ENCODE measurements at regions not wholly inside any gene's neighbourhood (a gene's known extent, or its start where the extent isn't known, plus 50 kb on each side); places are given as distances from the start of the nearest gene placed in this dataset.

- POLR2A ChIA-PET, result no interaction called here
- TF ChIP-seq ZNF776 (tag by site-specific recombination; IDR thresholded peaks at IDR 0.05; ENCODE audit: borderline replicate concordance) (no peak), ZNF23 (tag by site-specific recombination; IDR thresholded peaks at IDR 0.05; ENCODE audit: borderline replicate concordance) (no peak)
Observed at GRCh38 chr18:28511413-28511821, 334.5 kb upstream of the CDH2 start.

GRCh38 chr18:28510210-28510609 lies 333.3 kb upstream of the CDH2 start:
- H3K4me1 ChIP-seq (ENCODE audit: control insufficient read depth, insufficient read depth, low read length), result no peaks in the 10 kb centered on the region
- no peak overlapping the region for H3K27ac ChIP-seq (ENCODE audit: extremely low read depth, low read depth, low read length)
- no peak overlapping the region for H3K4me3 ChIP-seq (ENCODE audit: low read depth, low read length)
- H3K9me3 ChIP-seq (ENCODE audit: control insufficient read depth, insufficient read depth, low read depth, low read length), result no peaks in the 10 kb centered on the region
- TF ChIP-seq ZNF184 (tag by site-specific recombination; IDR thresholded peaks at IDR 0.05) (no peak), ZNF76 (tag by site-specific recombination; IDR thresholded peaks at IDR 0.05; ENCODE audit: borderline replicate concordance, low read depth) (no peak), ZNF544 (tag by site-specific recombination; IDR thresholded peaks at IDR 0.05) (no peak), ZNF155 (tag by site-specific recombination; IDR thresholded peaks at IDR 0.05) (no peak), ZNF341 (tag by site-specific recombination; IDR thresholded peaks at IDR 0.05; ENCODE audit: low read depth) (no peak), RBAK (tag by site-specific recombination; IDR thresholded peaks at IDR 0.05) (no peak), ZNF843 (tag by site-specific recombination; IDR thresholded peaks at IDR 0.05) (no peak), HOXD13 (CRISPR knock-in tag; IDR thresholded peaks at IDR 0.05; ENCODE audit: borderline replicate concordance) (no peak), HIC1 (tag by site-specific recombination; IDR thresholded peaks at IDR 0.05) (no peak), ZNF449 (tag by site-specific recombination; IDR thresholded peaks at IDR 0.05) (no peak), ZNF513 (tag by site-specific recombination; IDR thresholded peaks at IDR 0.05) (no peak), ZNF404 (tag by site-specific recombination; IDR thresholded peaks at IDR 0.05) (no peak), GLI2 (tag by site-specific recombination; IDR thresholded peaks at IDR 0.05; ENCODE audit: borderline replicate concordance, low read depth) (no peak), ZNF133 (tag by site-specific recombination; IDR thresholded peaks at IDR 0.05) (no peak), ZSCAN16 (tag by site-specific recombination; IDR thresholded peaks at IDR 0.05) (no peak), ZNF585B (tag by site-specific recombination; IDR thresholded peaks at IDR 0.05) (no peak)
- TF ChIP-seq, protein P1, sequence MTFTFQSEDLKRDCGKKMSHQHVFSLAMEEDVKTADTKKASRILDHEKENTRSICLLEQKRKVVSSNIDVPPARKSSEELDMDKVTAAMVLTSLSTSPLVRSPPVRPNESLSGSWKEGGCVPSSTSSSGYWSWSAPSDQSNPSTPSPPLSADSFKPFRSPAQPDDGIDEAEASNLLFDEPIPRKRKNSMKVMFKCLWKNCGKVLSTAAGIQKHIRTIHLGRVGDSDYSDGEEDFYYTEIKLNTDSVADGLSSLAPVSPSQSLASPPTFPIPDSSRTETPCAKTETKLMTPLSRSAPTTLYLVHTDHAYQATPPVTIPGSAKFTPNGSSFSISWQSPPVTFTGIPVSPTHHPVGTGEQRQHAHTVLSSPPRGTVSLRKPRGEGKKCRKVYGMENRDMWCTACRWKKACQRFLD (tag by site-specific recombination; IDR thresholded peaks at IDR 0.05), result no peak
- no peaks in the 10 kb centered on the region for H3K36me3 ChIP-seq (ENCODE audit: control insufficient read depth in 2 of 2, insufficient read depth in 1 of 2, low read length in 2 of 2)
- CTCF ChIA-PET, result no interaction called here
- POLR2A ChIA-PET, result no interaction called here

More at GRCh38 chr18:28511413-28511821, 334.5 kb upstream of the CDH2 start:
- H3K27ac ChIP-seq (ENCODE audit: extremely low read depth, low read depth, low read length), result no peak overlapping the region
- no peaks in the 10 kb centered on the region for H3K36me3 ChIP-seq (ENCODE audit: control insufficient read depth in 2 of 2, insufficient read depth in 1 of 2, low read length in 2 of 2)
- no peak overlapping the region for H3K4me3 ChIP-seq (ENCODE audit: low read depth, low read length)
- CTCF ChIA-PET, result interaction anchor here (0.7 kb wide), 1 partner anchor 1140 kb away, joined by 4 read pairs; no protein-coding TSS in a partner anchor
- no peaks in the 10 kb centered on the region for H3K9me3 ChIP-seq (ENCODE audit: control insufficient read depth, insufficient read depth, low read depth, low read length)
- H3K4me1 ChIP-seq (ENCODE audit: control insufficient read depth, insufficient read depth, low read length), result no peaks in the 10 kb centered on the region
